ENCODE measurements at regions not wholly inside any gene's neighbourhood (a gene's known extent, or its start where the extent isn't known, plus 50 kb on each side); places are given as distances from the start of the nearest gene placed in this dataset.

GRCh38 chr5:142527664-142528295 is 158.1 kb downstream of the FGF1 start:
- TF ChIP-seq CTCF (IDR thresholded peaks at IDR 0.05) (no peak), POLR2A (IDR thresholded peaks at IDR 0.05) (no peak)

Measured in thyroid gland (tissue), 4 donors.